Uterus (tissue), 2 donors: ENCODE measurements at regions not wholly inside any gene's neighbourhood (a gene's known extent, or its start where the extent isn't known, plus 50 kb on each side); places are given as distances from the start of the nearest gene placed in this dataset.

Experiments used
- POLR2A ChIP-seq, 2 donors: fragments of 450-650 bp; IDR thresholded peaks; one replicate each; pipeline ENCODE4 v1.6.1; 2016; ENCODE audit warnings: antibody characterized with exemption in 2 of 2, mild to moderate bottlenecking in 1 of 2, moderate library complexity in 1 of 2
- TF ChIP-seq, protein P1 (sequence below), 4 experiments: fragments of 200-600 bp in 2 of 4; fragments of 450-650 bp in 2 of 4; sonication (generic) in 2 of 4; IDR thresholded peaks; one replicate each; pipeline ENCODE4 v1.5.1; 2016 to 2019; ENCODE audit warnings: antibody characterized with exemption in 4 of 4, mild to moderate bottlenecking in 2 of 4, moderate library complexity in 1 of 4

GRCh38 chr9:91073049-91073810, 271.6 kb downstream of the SYK start:
- TF ChIP-seq, protein P1, sequence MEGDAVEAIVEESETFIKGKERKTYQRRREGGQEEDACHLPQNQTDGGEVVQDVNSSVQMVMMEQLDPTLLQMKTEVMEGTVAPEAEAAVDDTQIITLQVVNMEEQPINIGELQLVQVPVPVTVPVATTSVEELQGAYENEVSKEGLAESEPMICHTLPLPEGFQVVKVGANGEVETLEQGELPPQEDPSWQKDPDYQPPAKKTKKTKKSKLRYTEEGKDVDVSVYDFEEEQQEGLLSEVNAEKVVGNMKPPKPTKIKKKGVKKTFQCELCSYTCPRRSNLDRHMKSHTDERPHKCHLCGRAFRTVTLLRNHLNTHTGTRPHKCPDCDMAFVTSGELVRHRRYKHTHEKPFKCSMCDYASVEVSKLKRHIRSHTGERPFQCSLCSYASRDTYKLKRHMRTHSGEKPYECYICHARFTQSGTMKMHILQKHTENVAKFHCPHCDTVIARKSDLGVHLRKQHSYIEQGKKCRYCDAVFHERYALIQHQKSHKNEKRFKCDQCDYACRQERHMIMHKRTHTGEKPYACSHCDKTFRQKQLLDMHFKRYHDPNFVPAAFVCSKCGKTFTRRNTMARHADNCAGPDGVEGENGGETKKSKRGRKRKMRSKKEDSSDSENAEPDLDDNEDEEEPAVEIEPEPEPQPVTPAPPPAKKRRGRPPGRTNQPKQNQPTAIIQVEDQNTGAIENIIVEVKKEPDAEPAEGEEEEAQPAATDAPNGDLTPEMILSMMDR (IDR thresholded peaks at IDR 0.05): no peak
- TF ChIP-seq POLR2A (IDR thresholded peaks at IDR 0.05): no peak
